COR-L47 (cell line): ENCODE measurements at regions not wholly inside any gene's neighbourhood (a gene's known extent, or its start where the extent isn't known, plus 50 kb on each side); places are given as distances from the start of the nearest gene placed in this dataset.

Source experiments
- DNase-seq: peaks from one replicate; lab custom pipeline; 2025; lab: John Stamatoyannopoulos, UW

- no peak for DNase-seq
These were observed 283.8 kb downstream of the USP25 start for GRCh38 chr21:16013570-16013969.

GRCh38 chr21:16020878-16021277, 291.1 kb downstream of the USP25 start:
- no peak for DNase-seq

GRCh38 chr21:16022116-16022515, 292.3 kb downstream of the USP25 start:
- no peak for DNase-seq

GRCh38 chr21:16022921-16023320, 293.1 kb downstream of the USP25 start:
- no peak for DNase-seq

GRCh38 chr21:16028142-16028541, 298.4 kb downstream of the USP25 start:
- DNase-seq: no peak

- no peak for DNase-seq
These were observed 299.2 kb downstream of the USP25 start for GRCh38 chr21:16028941-16029464.

- no peak for DNase-seq
These were observed 303.4 kb downstream of the USP25 start for GRCh38 chr21:16033193-16033592.

GRCh38 chr21:16034446-16035190, 304.8 kb downstream of the USP25 start:
- DNase-seq: no peak

- DNase-seq: no peak
These were observed 307.7 kb downstream of the USP25 start for GRCh38 chr21:16037421-16037955.

- DNase-seq: no peak
These were observed 310.8 kb downstream of the USP25 start for GRCh38 chr21:16040601-16041000.

GRCh38 chr21:16044676-16045075, 314.9 kb downstream of the USP25 start:
- DNase-seq: no peak

GRCh38 chr21:16046656-16047330, 317.0 kb downstream of the USP25 start:
- DNase-seq: no peak

GRCh38 chr21:16047904-16048303, 318.1 kb downstream of the USP25 start:
- no peak for DNase-seq

GRCh38 chr21:16055014-16055413, 325.2 kb downstream of the USP25 start:
- no peak for DNase-seq

GRCh38 chr21:16058896-16059295, 329.1 kb downstream of the USP25 start:
- no peak for DNase-seq

GRCh38 chr21:16059981-16060380, 330.2 kb downstream of the USP25 start:
- no peak for DNase-seq

- no peak for DNase-seq
These were observed 331.4 kb downstream of the USP25 start for GRCh38 chr21:16061194-16061593.

GRCh38 chr21:16069178-16070112, 339.7 kb downstream of the USP25 start:
- DNase-seq: no peak

GRCh38 chr21:16070207-16070651, 340.4 kb downstream of the USP25 start:
- DNase-seq: peak; percentile 25

- DNase-seq: peak; percentile 12
These were observed 341.3 kb downstream of the USP25 start for GRCh38 chr21:16071092-16071491.

- no peak for DNase-seq
These were observed 342.0 kb downstream of the USP25 start for GRCh38 chr21:16071761-16072160.

- no peak for DNase-seq
These were observed 342.4 kb downstream of the USP25 start for GRCh38 chr21:16072221-16072620.
